SH-SY5Y (cell line): ENCODE measurements at regions not wholly inside any gene's neighbourhood (a gene's known extent, or its start where the extent isn't known, plus 50 kb on each side); places are given as distances from the start of the nearest gene placed in this dataset.

Source experiments
- GATA2 ChIP-seq: IDR thresholded peaks from 2 replicates; pipeline ENCODE4 v1.6.1; 2011; ENCODE audit warnings: mild to moderate bottlenecking, low read depth, low read length
- GATA3 ChIP-seq: IDR thresholded peaks from 2 replicates; pipeline ENCODE4 v1.6.1; 2011; ENCODE audit warnings: low read depth, mild to moderate bottlenecking, low read length, moderate library complexity

- TF ChIP-seq GATA2 (no peak), GATA3 (no peak)
Measured at GRCh38 chr9:105836936-105837660, 142.8 kb downstream of the TMEM38B start.
